Body of pancreas (tissue), 4 donors: ENCODE measurements at regions not wholly inside any gene's neighbourhood (a gene's known extent, or its start where the extent isn't known, plus 50 kb on each side); places are given as distances from the start of the nearest gene placed in this dataset.

Source experiments
- CTCF ChIP-seq, 7 experiments: fragments of 450-650 bp in 4 of 7; fragments of 200-600 bp in 3 of 7; sonication (generic) in 3 of 7; IDR thresholded peaks; one replicate each; pipeline ENCODE4 v1.5.1; 2016 to 2019; ENCODE audit warnings: antibody characterized with exemption in 7 of 7
- POLR2A ChIP-seq, 3 donors: fragments of 450-650 bp; IDR thresholded peaks; one replicate each; pipeline ENCODE4 v1.6.1; 2016; ENCODE audit warnings: antibody characterized with exemption in 3 of 3, mild to moderate bottlenecking in 2 of 3

GRCh38 chr4:134132086-134132783 is 69.4 kb downstream of the PABPC4L start:
- TF ChIP-seq CTCF (IDR thresholded peaks at IDR 0.05) (no peak), POLR2A (IDR thresholded peaks at IDR 0.05) (no peak)
